Motor neuron (in vitro differentiated cells): ENCODE measurements at regions not wholly inside any gene's neighbourhood (a gene's known extent, or its start where the extent isn't known, plus 50 kb on each side); places are given as distances from the start of the nearest gene placed in this dataset.
A peak's percentile ranks its signal among the peaks of the same experiment; 100 is the strongest.
"Not testable (repeated sequence)": the region's sequence is repeated elsewhere in the genome, so short reads cannot be mapped to it uniquely, and the experiment has no call there.

Experiments
- ATAC-seq, 8 experiments: fragments of 200-7000 bp; cut with Tn5 transposase; replicated peaks in 6 of 8; 2 replicates each; pipeline ENCODE4 v1.8.0; 2021; ENCODE audit warnings: mild to moderate bottlenecking in 8 of 8, moderate library complexity in 8 of 8
- H3K27ac ChIP-seq, 2 donors: fragments of 250-450 bp; sonication (Bioruptor Pico); 2 replicates each; pipeline ENCODE4 v1.9.0; 2021; ENCODE audit warnings: antibody characterized with exemption in 2 of 2, mild to moderate bottlenecking in 2 of 2, moderate library complexity in 1 of 2
- H3K4me1 ChIP-seq, 2 donors: fragments of 250-450 bp; sonication (Bioruptor Pico); replicated peaks in 1 of 2; 2 replicates each; pipeline ENCODE4 v1.6.1; 2021; ENCODE audit warnings: antibody characterized with exemption in 2 of 2, mild to moderate bottlenecking in 2 of 2, moderate library complexity in 1 of 2
- H3K4me3 ChIP-seq, 5 donors: fragments of 250-450 bp; sonication (Bioruptor Pico); 2 replicates each; pipeline ENCODE4 v1.9.0; 2021; ENCODE audit warnings: antibody characterized with exemption in 5 of 5, mild to moderate bottlenecking in 5 of 5, moderate library complexity in 4 of 5
- WGBS, 10 experiments: fragments of 450-650 bp; shearing (Covaris generic); methylation state at CpG; one replicate each; pipeline ENCODE4 v1.0.0; 2022; 5-methylcytosine and 5-hydroxymethylcytosine counted together
- in situ Hi-C, 9 experiments: fragments of 400-800 bp; cut with MboI; loops; one replicate each; pipeline ENCODE4 v1.15.0; 2021; ENCODE audit warnings: low sequenced_read_pairs in 9 of 9, low pct_unique_long_range_greater_than_20kb in 2 of 9; ENCODE audit not compliant: unreplicated experiment in 9 of 9

GRCh38 chr18:79587779-79588635 lies 91.6 kb upstream of the CTDP1 start:
- WGBS, 10 experiments: 79 to 100% (median 90%) methylated on average over 2 to 11 of the region's 32 CpGs; no CpG with 5 or more reads in 5 of the 10 experiments
- no peak overlapping the region for H3K4me3 ChIP-seq
- H3K27ac ChIP-seq: no peak overlapping the region
- no peak for ATAC-seq
- in situ Hi-C loops: no loop called here
- peaks cover 15 to 27% of the 10 kb centered on the region in 2 donors for H3K4me1 ChIP-seq

- in situ Hi-C loops: no loop called here
- H3K4me3 ChIP-seq: no peak overlapping the region
- WGBS, 10 experiments: 6 to 87% (median 52%) methylated on average over 4 to 20 of the region's 38 CpGs; no CpG with 5 or more reads in 5 of the 10 experiments
- H3K27ac ChIP-seq: no peak overlapping the region
- ATAC-seq: peak in 7 of 8 experiments; percentile 56 to 81 (median 75)
- H3K4me1 ChIP-seq: peaks cover 15 to 27% of the 10 kb centered on the region in 2 donors
Observed at GRCh38 chr18:79588636-79589481, 90.7 kb upstream of the CTDP1 start.

- WGBS, 10 experiments: 19% methylated on average over 4 of the region's 15 CpGs; no CpG with 5 or more reads in 9 of the 10 experiments
- no peak overlapping the region for H3K4me3 ChIP-seq
- no peak overlapping the region for H3K27ac ChIP-seq
- peaks cover 15 to 27% of the 10 kb centered on the region in 2 donors for H3K4me1 ChIP-seq
- in situ Hi-C loops: no loop called here
- ATAC-seq: no peak
Observed at GRCh38 chr18:79589601-79590091, 90.0 kb upstream of the CTDP1 start.

- 25 to 80% (median 80%) methylated on average over 1 to 2 of the region's 31 CpGs; no CpG with 5 or more reads in 7 of the 10 experiments for WGBS, 10 experiments
- Histone ChIP-seq H3K27ac (no peak overlapping the region), H3K4me1 (peaks cover 15 to 27% of the 10 kb centered on the region in 2 donors), H3K4me3 (no peak overlapping the region)
- in situ Hi-C loops: no loop called here
- peak in 7 of 8 experiments; percentile 54 to 93 (median 89) for ATAC-seq
Observed at GRCh38 chr18:79590191-79591031, 89.2 kb upstream of the CTDP1 start.

- in situ Hi-C loops: no loop called here
Observed at GRCh38 chr18:79591032-79591308, 88.6 kb upstream of the CTDP1 start.

GRCh38 chr18:79592684-79593083 lies 86.9 kb upstream of the CTDP1 start:
- H3K27ac ChIP-seq, in situ Hi-C loops, ATAC-seq, H3K4me3 ChIP-seq: not testable (repeated sequence)
- peaks cover 15 to 27% of the 10 kb centered on the region in 2 donors for H3K4me1 ChIP-seq
- 35 to 80% (median 58%) methylated on average over 1 to 3 of the region's 3 CpGs; no CpG with 5 or more reads in 3 of the 10 experiments for WGBS, 10 experiments

More at GRCh38 chr18:79591032-79591308, 88.6 kb upstream of the CTDP1 start:
- WGBS, 10 experiments: 6 to 100% (median 48%) methylated on average over 1 to 4 of the region's 4 CpGs; no CpG with 5 or more reads in 1 of the 10 experiments
- no peak overlapping the region for H3K4me3 ChIP-seq
- ATAC-seq: no peak
- H3K4me1 ChIP-seq: peaks cover 15 to 27% of the 10 kb centered on the region in 2 donors
- H3K27ac ChIP-seq: no peak overlapping the region

GRCh38 chr18:79595876-79596374 lies 83.7 kb upstream of the CTDP1 start:
- no peak overlapping the region for H3K27ac ChIP-seq
- H3K4me3 ChIP-seq: no peak overlapping the region
- in situ Hi-C loops: no loop called here
- WGBS, 10 experiments: 49 to 91% (median 78%) methylated on average over 4 to 19 of the region's 22 CpGs
- H3K4me1 ChIP-seq: peaks cover under 1 to 2% of the 10 kb centered on the region in 2 donors
- no peak for ATAC-seq

- no peaks in the 10 kb centered on the region for H3K4me1 ChIP-seq
- H3K4me3 ChIP-seq: no peak overlapping the region
- ATAC-seq: no peak
- no peak overlapping the region for H3K27ac ChIP-seq
- 20 to 77% (median 61%) methylated on average over 2 to 12 of the region's 27 CpGs; no CpG with 5 or more reads in 4 of the 10 experiments for WGBS, 10 experiments
- in situ Hi-C loops: no loop called here
Observed at GRCh38 chr18:79596446-79597175, 83.0 kb upstream of the CTDP1 start.

- ATAC-seq: no peak
- 64 to 95% (median 86%) methylated on average over 1 to 13 of the region's 21 CpGs; no CpG with 5 or more reads in 7 of the 10 experiments for WGBS, 10 experiments
Observed at GRCh38 chr18:79597176-79597830, 82.3 kb upstream of the CTDP1 start.

GRCh38 chr18:79597831-79598632 lies 81.6 kb upstream of the CTDP1 start:
- WGBS, 10 experiments: 0 to 100% (median 56%) methylated on average over 1 to 13 of the region's 38 CpGs; no CpG with 5 or more reads in 5 of the 10 experiments
- in situ Hi-C loops: no loop called here
- Histone ChIP-seq H3K27ac (no peak overlapping the region), H3K4me3 (no peak overlapping the region), H3K4me1 (no peaks in the 10 kb centered on the region)
- ATAC-seq: peak in 3 of 8 experiments; percentile 21 to 42 (median 39)

More at GRCh38 chr18:79597176-79597830, 82.3 kb upstream of the CTDP1 start:
- in situ Hi-C loops: no loop called here
- H3K4me3 ChIP-seq: no peak overlapping the region
- no peaks in the 10 kb centered on the region for H3K4me1 ChIP-seq
- H3K27ac ChIP-seq: no peak overlapping the region
